ENCODE measurements at regions not wholly inside any gene's neighbourhood (a gene's known extent, or its start where the extent isn't known, plus 50 kb on each side); places are given as distances from the start of the nearest gene placed in this dataset.
A peak's percentile ranks its signal among the peaks of the same experiment; 100 is the strongest.

DNA sequence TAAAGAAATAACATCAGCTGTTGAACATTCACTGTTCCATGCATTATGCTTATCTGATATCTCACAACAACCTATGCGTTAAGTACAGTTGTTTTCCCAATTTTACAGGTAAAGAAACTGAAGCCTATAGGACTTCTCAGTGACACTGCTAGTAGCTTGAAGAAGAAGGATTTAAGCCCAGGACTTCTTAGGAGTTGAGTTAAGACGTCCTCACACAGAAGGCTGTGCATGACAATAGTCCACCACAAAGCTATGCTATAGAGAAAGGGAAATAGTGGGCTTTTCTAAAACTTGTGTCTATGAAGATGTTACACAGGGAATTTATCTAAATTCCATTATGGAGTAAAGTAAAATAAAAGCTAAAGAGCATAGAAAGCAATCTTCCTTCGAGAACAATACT lies 120.5 kb upstream of the RASSF8 start:
- no peak for DNase-seq

GRCh38 chr12:25839470-25839869 lies 119.0 kb upstream of the RASSF8 start:
- DNase-seq, result peak; percentile 20

- peak; percentile 20 for DNase-seq
Measured at GRCh38 chr12:25840678-25841465, 117.6 kb upstream of the RASSF8 start.

DNA sequence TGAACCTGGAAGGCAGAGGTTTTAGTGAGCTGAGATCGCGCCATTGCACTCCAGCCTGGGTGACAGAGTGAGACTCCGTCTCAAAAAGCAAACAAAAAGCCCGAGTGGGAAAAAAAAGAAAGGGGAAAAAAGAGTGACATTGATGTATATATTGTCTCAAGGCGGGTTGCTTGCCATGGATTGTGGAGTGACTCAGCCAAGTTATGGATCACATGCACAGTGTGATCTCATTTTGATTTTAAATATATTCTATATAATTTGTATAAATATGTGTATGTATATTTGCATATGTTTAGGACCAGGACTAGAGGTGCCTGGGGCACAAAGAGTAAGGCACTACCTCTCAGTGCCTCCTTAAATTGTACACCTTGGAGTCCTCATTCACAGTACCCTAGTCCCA lies 116.2 kb upstream of the RASSF8 start:
- DNase-seq, result no peak

DNA sequence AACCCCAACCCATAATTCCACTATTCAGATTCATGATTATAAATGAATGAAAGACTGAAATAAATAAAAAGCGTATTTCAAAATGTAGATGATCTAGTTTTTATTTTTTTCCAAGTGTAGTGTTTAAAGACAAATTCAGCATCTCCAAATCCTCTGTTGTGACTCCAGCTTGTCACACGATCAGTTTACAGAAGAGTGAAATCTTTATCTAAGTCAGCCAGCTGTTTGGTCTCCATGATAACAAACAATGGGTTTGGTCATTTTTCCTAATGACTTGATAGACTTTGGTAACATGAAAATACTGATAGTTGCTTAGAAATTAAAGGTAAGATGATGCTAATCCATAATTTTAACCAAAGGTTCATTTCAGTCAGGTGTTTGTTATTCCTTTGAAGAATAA lies 114.5 kb upstream of the RASSF8 start:
- no peak for DNase-seq

DNA sequence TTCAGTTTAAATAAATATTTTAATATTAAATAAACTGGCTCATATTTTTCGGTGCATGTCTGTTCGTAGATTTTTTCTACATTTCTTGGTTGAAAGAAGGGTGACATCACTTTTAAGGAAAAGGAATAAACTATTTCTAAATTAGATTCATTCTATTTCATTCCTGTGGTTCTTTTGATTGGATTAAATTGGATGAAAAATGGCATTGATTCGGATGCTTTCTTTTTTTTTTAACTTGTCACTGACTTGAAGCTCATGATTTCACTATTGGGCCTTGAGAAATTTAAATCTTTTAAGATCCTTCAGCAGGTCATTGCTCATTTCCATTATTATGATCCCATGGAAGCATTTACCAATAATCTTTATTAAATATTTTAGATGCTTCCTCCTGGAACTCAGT lies 113.1 kb upstream of the RASSF8 start:
- no peak for DNase-seq

DNA sequence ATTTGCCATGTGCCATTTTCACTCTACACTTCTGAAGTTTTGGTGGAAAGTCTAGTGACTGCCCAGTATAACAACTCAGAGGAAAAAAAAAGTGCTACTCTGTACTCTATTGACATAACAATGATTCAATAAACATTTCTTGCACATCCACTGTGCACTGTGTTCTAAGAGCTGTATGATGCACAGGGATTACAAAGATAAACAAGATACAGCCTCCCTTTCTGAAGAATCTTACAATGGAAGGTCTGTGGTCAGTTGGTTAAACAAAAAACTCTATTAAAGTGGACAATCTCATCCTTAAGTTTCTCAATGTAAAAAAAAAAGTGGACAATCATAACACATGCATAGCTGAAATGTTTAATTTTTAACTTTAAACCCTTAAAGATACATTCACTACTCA lies 105.7 kb upstream of the RASSF8 start:
- DNase-seq, result no peak

DNA sequence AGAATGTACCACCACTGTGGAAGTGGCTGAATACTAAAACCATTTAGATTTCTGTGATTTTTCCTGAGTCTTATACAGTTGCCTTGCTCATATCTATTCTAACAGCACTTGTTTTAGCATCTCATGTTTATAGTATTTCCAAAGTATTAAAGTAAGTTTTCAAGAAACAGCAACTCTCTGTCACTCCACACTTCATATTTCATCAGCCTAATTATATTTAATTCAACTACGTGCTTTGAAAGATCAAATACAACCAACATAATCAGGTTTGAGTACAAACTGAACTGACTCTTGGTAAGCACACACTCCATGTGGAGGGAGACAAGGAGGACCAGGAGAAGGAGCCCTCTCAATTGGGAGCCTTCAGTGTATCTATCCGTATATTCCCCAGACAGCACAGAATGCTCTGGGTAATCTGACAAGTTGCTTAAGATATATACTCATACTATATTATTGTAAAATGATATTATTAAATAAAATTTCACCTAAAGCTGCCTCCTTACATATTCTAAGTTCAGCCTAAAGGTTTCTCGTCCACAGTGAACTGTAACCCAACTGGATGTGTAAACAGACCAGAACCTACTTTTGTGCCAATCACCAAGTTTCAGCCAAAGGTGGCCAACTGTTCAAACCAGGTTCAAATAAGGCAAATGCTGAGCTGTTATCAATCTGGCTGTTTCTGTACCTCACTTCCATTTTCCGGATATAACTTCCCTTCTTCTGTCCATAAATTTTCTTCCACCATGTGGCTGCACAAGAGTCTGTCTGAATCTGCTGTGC lies 105.0 kb upstream of the RASSF8 start:
- no peak for DNase-seq

DNA sequence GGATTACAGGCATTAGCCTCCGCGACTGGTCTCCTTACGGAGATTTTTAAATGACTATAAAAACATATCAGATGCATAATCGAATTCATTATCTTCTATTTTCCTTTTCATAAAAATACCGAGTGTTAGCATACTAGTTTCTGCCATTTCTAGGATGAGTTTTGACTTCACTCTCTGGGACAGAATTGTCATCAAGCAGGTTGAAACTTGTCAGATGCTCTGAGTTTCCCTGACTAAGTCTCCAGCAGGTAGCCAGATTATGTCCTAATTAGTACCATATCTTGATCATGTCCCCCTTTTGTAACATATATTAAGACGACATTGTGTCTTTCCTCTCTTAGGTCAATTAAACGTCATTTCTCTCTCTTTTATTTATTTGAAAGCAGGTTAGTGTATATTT lies 103.5 kb upstream of the RASSF8 start:
- DNase-seq, result no peak

- peak; percentile 28 for DNase-seq
Measured at GRCh38 chr12:25855716-25856115, 102.8 kb upstream of the RASSF8 start.

DNA sequence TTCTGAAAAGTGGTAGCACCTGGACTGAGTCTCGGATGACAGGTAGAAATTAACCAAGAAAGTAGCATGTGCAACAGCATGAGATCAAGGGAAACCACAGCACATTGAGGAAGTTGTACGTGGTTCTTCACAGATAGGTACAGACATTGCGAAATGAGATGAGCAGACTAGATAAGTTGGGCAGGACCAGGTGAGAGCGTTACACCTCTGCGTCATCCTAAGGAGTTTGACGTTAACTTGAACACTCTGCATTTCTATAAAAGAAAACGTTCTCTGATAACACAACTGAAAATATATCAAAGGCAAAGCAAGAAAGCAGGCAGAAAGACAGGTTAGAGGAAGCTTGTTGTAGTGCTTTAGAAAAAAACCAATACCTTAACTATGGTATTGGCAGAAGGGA lies 98.5 kb upstream of the RASSF8 start:
- no peak for DNase-seq

GRCh38 chr12:25861226-25861625 lies 97.3 kb upstream of the RASSF8 start:
- DNase-seq, result no peak

DNA sequence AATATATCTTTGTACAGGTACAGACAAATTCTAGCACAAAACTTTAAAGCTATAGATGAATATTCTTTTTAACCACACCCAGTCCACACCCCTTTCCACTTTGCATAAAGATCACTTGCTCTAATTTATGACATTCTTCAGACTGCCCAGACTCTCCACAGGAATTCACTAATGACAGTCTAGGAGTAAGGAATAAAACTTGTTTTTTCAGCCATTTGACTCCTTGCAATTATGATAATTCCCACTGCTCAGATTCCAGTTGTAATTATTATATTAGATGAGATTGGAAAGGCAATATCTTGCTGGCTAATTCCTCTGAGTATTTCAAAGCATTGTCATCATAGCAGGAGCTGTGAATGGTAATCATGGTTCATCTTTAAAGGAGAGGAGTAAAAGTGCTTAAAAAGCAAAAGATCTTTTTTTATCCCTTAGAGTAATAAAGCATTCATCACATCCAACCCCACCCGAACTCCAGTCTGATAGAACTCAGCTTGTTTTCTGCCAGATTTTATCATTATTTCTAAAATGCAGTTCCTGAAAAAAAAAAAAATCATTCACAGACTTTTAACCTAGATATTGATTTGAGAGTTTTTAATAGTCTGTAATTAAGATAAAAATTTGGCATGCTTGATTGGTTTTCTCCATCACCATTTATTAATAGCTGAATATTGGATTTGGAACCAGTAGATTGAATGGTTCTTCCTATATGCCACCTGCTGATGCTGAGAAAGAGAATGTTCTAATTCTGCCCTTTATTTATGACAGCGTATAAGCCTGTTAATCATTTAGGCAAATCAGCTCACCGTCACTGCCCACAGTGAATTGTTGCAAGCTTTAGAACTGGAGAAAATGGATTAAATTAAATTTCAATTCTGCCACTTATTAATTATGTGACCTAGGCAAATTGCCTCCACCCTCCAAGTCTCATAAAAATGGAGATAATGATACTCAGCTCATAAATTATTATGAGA lies 93.9 kb upstream of the RASSF8 start:
- DNase-seq, result peak; percentile 65

DNA sequence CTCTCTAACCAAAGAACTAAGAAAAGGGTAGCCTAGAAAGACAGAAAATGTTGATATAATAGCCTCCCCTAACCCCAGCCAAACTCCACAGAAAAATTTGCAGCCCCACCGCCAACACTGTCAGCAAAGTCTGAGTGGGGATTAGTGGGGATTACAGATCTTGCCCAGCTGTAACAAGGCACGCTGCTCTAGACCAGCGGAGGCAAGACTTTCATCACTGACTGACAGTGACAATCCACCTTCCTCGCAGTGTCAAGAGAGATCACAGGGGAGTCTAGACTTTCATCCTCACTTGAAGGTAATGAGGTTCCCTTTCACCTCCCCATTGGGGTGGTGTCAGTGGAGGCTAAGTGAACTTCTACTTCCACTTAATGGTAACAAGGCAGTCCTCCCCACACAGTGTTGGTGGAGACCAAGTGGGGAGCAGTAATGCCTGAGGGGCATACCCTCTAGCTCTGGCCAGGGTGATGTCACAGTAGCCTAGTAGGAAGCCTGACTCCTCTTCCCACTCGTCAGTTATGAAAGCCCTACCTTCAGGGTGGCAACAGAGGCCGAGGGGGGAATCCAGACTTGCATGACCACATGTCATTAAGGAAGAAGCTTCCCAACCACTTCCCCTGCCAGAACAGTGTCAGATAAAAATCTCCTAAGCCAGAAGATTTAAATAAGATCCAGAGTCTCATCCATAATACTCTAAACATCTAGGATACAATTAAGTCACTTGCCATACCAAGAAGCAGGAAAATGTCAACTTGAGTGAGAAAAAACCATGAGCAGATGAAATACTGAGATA lies 91.7 kb upstream of the RASSF8 start:
- peak; percentile 46 for DNase-seq

- no peak for DNase-seq
Measured at GRCh38 chr12:25868193-25868592, 90.3 kb upstream of the RASSF8 start.

GRCh38 chr12:25872137-25872536 lies 86.3 kb upstream of the RASSF8 start:
- DNase-seq, result no peak

- DNase-seq, result no peak
Measured at GRCh38 chr12:25875661-25876060, 82.8 kb upstream of the RASSF8 start.

DNA sequence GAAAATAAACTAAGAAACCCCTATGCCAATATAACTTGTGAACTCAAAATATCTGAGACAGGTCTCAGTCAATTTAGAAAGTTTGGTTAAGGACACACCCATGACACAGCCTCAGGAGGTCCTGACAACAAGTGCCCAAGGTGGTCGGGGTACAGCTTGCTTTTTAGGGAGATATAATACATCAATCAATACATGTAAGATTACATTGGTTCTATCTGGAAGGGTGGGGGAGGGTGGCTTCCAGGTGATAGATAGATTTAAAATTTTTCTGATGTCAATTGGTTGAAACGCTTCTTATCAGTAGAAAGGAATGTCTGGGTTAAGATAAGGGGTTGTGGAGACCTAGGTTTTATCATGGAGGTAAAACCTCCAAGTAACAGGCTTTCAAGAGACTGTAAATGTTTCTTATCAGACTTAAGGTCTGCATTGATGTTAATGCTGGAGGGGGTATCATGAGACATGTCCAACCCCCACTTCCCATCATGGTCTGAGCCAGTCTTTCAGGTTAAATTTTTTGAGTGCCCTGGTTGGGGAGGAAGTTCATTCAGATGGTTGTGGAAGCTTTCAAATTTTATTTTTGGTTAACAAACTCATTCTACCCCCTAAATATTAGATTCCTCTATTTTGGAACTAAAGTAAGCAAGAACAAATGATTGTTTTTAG lies 82.0 kb upstream of the RASSF8 start:
- no peak for DNase-seq

GRCh38 chr12:25877446-25877845 lies 81.0 kb upstream of the RASSF8 start:
- DNase-seq, result no peak

DNA sequence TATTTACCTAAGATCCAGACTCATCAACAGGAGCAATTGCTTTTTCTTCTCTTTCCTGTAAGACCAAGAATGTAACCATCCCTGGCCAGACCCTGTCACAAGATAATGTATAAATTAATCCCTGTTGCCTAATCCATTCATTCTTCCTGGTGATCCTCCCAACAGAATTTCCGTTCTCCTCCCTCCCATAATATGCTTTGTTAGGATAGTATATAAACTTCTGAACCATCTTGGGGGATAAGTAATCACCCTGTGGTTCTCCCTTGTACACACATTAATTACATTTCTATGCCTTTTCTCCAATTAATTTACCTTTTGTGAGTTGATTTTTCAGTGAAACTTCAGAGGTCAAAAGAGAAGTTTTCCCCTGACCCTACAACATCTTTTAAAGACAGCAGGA lies 76.2 kb upstream of the RASSF8 start:
- DNase-seq, result no peak

DNA sequence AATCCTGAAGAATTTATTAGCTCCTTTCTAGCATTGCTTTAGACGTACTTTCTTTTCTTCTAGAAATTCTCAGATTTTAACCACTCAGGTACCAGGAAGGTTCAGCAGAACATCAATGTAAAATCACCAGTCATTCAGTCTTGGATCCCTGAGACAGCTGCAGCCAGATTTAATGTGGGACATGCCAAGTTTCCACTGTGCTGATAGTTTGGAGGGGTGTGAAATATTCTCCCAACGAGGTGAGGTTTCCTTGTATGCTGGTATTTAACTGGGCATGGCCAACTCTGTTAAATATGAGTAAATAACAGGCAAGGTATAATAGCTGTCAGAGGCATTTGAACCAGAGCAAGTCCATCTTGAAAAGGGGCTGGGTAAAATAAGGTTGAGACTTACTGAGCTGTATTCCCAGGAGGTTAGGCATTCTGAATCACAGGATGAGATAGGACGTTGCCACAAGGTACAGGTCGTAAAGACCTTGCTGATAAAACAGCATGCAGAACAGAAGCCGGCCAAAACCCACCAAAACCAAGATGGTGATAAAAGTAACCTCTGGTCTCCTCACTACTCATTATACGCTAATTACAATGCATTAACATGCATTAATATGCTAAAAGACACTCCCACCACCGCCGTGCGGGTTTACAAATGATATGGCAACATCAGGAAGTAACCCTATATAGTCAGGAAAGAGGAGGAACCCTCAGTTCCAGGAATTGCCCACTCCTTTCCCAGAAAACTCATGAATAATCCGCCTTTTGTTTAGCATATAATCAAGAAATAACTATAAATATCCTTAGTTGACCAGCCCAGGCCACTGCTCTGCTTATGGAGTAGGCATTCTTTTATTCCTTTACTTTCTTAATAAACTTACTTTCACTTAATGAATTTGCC lies 75.2 kb upstream of the RASSF8 start:
- no peak for DNase-seq
